ENCODE measurements at regions not wholly inside any gene's neighbourhood (a gene's known extent, or its start where the extent isn't known, plus 50 kb on each side); places are given as distances from the start of the nearest gene placed in this dataset.

GRCh38 chrY:19317271-19317987, 427.1 kb downstream of the KDM5D start:
- TF ChIP-seq CTCF (IDR thresholded peaks at IDR 0.05) (no peak), POLR2AphosphoS5 (IDR thresholded peaks at IDR 0.05) (no peak), POLR2A (IDR thresholded peaks at IDR 0.05) (no peak)
